HepG2 (cell line): ENCODE measurements at regions not wholly inside any gene's neighbourhood (a gene's known extent, or its start where the extent isn't known, plus 50 kb on each side); places are given as distances from the start of the nearest gene placed in this dataset.

Experiments used
- ARID5B ChIP-seq: IDR thresholded peaks from 2 replicates; pipeline ENCODE4 v1.4.0; 2020; ENCODE audit warnings: mild to moderate bottlenecking, missing genetic modification reagents
- BCL6 ChIP-seq: IDR thresholded peaks from 2 replicates; pipeline ENCODE4 v1.6.1; 2016; ENCODE audit warnings: missing genetic modification reagents, missing compliant biosample characterization
- HNRNPL ChIP-seq: fragments of 200-400 bp; formaldehyde crosslinking; IDR thresholded peaks from 2 replicates; pipeline ENCODE4 v1.6.1; 2017; ENCODE audit warnings: mild to moderate bottlenecking, low read depth, low read length
- POLR2G ChIP-seq: fragments of 200-400 bp; formaldehyde crosslinking; IDR thresholded peaks from 2 replicates; pipeline ENCODE4 v1.6.1; 2018; ENCODE audit warnings: mild to moderate bottlenecking, low read depth, low read length, moderate library complexity
- STAG1 ChIP-seq: sonication (generic); formaldehyde crosslinking; IDR thresholded peaks from 2 replicates; pipeline ENCODE4 v1.4.0; 2020; ENCODE audit warnings: missing genetic modification reagents
- ZFP91 ChIP-seq: sonication (generic); formaldehyde crosslinking; IDR thresholded peaks from 2 replicates; pipeline ENCODE4 v1.9.0; 2022; ENCODE audit warnings: missing genetic modification reagents, mild to moderate bottlenecking, borderline replicate concordance
- ZFX ChIP-seq: sonication (generic); formaldehyde crosslinking; IDR thresholded peaks from 2 replicates; pipeline ENCODE4 v1.4.0; 2020; ENCODE audit warnings: mild to moderate bottlenecking, low read depth, missing genetic modification reagents, moderate library complexity
- ZNF263 ChIP-seq: sonication (generic); formaldehyde crosslinking; IDR thresholded peaks from 2 replicates; pipeline ENCODE4 v1.4.0; 2020; ENCODE audit warnings: missing genetic modification reagents
- ZNF549 ChIP-seq: sonication (generic); formaldehyde crosslinking; IDR thresholded peaks from 2 replicates; pipeline ENCODE4 v1.5.0; 2020; ENCODE audit warnings: missing genetic modification reagents
- ZNF576 ChIP-seq: sonication (generic); formaldehyde crosslinking; IDR thresholded peaks from 2 replicates; pipeline ENCODE4 v1.4.0; 2020; ENCODE audit warnings: mild to moderate bottlenecking, missing genetic modification reagents
- ZNF615 ChIP-seq: sonication (generic); formaldehyde crosslinking; IDR thresholded peaks from 2 replicates; pipeline ENCODE4 v1.5.0; 2020; ENCODE audit warnings: mild to moderate bottlenecking, missing genetic modification reagents, borderline replicate concordance
- ZNF710 ChIP-seq: sonication (generic); formaldehyde crosslinking; IDR thresholded peaks from 2 replicates; pipeline ENCODE4 v1.5.0; 2020; ENCODE audit warnings: mild to moderate bottlenecking, missing genetic modification reagents, borderline replicate concordance
- TF ChIP-seq, protein P1 (sequence below): sonication (generic); formaldehyde crosslinking; IDR thresholded peaks from 2 replicates; pipeline ENCODE4 v1.4.0; 2020; ENCODE audit warnings: missing genetic modification reagents
- TF ChIP-seq, protein P2 (sequence below): sonication (generic); formaldehyde crosslinking; IDR thresholded peaks from 2 replicates; pipeline ENCODE4 v1.4.0; 2020; ENCODE audit warnings: missing genetic modification reagents

DNA sequence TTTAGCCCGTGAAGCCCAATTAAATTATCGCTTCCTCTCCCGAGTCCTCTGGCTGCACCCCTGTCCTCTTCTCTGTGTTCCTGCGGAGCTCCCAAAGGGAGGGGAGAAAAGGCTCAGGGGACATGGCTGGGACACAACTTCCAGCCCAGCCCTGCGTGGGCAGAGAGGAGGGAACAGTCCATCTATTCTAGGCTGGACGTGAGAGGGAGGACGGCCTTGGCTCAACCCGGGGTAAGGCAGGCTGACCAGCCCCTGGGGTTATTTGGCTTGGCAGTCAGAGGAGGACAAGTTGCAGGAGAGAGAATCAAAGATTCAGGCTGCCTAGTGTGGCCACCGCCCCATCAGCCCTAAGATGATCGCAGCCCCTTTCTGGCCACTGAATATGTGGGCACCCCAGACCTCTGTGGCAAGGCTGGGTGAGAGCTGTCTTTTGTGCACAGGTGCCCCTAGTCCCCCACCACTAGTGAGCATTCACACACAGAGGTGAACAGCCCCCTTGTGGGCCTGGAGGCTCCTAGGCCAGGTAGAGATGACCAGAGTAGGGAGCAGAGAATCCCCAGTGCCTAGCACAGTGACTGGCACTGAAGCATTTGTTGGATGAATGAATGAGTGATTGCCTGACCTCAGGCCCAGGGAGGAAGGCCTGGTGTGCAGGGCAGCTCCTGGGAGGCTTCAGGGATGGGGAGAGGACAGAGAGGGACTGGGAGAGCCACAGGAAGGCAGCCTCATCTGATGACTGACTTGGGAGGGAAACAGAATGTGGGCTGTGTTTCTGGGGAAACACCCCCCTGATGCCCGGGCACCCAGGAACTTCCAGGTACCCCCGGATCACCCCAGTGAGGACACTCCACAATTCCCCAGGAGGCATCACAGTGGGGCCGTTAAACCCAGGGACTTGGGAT lies 133.9 kb downstream of the C9orf50 start (continued):
- TF ChIP-seq ARID5B (CRISPR knock-in tag) (no peak), BCL6 (CRISPR knock-in tag) (no peak), ZFX (CRISPR knock-in tag) (no peak; the same call in 1 of the 2 replicates), HNRNPL (0 out of 2 replicates have a peak, but pooled peaks have one; percentile 56), ZNF549 (CRISPR knock-in tag) (no peak), ZNF710 (CRISPR knock-in tag) (0 out of 2 replicates have a peak, but pooled peaks have one; percentile 11), ZNF576 (CRISPR knock-in tag) (no peak), ZFP91 (CRISPR knock-in tag) (peak; percentile 45; the same call in 1 of the 2 replicates), ZNF615 (CRISPR knock-in tag) (no peak), POLR2G (peak; percentile 35; the same call in 1 of the 2 replicates), ZNF263 (CRISPR knock-in tag) (peak; percentile 33; the same call in 1 of the 2 replicates), STAG1 (peak; percentile 14; the same call in 1 of the 2 replicates)
- TF ChIP-seq, protein P1, sequence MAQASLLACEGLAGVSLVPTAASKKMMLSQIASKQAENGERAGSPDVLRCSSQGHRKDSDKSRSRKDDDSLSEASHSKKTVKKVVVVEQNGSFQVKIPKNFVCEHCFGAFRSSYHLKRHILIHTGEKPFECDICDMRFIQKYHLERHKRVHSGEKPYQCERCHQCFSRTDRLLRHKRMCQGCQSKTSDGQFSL (CRISPR knock-in tag), result no peak
- TF ChIP-seq, protein P2, sequence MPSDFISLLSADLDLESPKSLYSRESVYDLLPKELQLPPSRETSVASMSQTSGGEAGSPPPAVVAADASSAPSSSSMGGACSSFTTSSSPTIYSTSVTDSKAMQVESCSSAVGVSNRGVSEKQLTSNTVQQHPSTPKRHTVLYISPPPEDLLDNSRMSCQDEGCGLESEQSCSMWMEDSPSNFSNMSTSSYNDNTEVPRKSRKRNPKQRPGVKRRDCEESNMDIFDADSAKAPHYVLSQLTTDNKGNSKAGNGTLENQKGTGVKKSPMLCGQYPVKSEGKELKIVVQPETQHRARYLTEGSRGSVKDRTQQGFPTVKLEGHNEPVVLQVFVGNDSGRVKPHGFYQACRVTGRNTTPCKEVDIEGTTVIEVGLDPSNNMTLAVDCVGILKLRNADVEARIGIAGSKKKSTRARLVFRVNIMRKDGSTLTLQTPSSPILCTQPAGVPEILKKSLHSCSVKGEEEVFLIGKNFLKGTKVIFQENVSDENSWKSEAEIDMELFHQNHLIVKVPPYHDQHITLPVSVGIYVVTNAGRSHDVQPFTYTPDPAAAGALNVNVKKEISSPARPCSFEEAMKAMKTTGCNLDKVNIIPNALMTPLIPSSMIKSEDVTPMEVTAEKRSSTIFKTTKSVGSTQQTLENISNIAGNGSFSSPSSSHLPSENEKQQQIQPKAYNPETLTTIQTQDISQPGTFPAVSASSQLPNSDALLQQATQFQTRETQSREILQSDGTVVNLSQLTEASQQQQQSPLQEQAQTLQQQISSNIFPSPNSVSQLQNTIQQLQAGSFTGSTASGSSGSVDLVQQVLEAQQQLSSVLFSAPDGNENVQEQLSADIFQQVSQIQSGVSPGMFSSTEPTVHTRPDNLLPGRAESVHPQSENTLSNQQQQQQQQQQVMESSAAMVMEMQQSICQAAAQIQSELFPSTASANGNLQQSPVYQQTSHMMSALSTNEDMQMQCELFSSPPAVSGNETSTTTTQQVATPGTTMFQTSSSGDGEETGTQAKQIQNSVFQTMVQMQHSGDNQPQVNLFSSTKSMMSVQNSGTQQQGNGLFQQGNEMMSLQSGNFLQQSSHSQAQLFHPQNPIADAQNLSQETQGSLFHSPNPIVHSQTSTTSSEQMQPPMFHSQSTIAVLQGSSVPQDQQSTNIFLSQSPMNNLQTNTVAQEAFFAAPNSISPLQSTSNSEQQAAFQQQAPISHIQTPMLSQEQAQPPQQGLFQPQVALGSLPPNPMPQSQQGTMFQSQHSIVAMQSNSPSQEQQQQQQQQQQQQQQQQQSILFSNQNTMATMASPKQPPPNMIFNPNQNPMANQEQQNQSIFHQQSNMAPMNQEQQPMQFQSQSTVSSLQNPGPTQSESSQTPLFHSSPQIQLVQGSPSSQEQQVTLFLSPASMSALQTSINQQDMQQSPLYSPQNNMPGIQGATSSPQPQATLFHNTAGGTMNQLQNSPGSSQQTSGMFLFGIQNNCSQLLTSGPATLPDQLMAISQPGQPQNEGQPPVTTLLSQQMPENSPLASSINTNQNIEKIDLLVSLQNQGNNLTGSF, result no peak
